G401 (cell line): ENCODE measurements at regions not wholly inside any gene's neighbourhood (a gene's known extent, or its start where the extent isn't known, plus 50 kb on each side); places are given as distances from the start of the nearest gene placed in this dataset.
"Not testable (repeated sequence)": the region's sequence is repeated elsewhere in the genome, so short reads cannot be mapped to it uniquely, and the experiment has no call there.

Source experiments
- DNase-seq: peaks from one replicate; pipeline ENCODE4 v3.0.0-alpha.2; 2015; ENCODE audit warnings: low spot score
- in situ Hi-C: cut with HindIII; loops from 2 replicates; pipeline ENCODE4 v1.10.0; 2016; ENCODE audit warnings: low sequenced_read_pairs, mixed read lengths

DNA sequence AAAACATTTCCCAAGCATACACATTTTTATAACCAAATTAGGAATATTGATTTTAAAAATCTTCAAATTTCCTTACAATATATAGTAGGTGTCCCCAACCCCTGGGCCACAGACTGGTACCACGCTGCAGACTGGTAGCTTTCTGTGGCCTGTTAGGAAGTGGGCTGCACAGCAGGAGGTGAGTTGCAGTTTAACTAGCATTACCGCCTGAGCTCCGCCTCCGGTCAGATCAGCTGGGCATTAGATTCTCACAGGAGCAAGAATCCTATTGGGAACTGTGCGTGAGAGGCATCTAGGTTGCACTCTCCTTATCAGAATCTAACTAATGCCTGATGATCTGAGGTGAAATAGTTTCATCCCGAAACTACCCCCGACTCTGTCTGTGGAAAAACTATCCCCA is 62.1 kb downstream of the ZWINT start:
- DNase-seq = no peak
- in situ Hi-C loops = no loop called here

DNA sequence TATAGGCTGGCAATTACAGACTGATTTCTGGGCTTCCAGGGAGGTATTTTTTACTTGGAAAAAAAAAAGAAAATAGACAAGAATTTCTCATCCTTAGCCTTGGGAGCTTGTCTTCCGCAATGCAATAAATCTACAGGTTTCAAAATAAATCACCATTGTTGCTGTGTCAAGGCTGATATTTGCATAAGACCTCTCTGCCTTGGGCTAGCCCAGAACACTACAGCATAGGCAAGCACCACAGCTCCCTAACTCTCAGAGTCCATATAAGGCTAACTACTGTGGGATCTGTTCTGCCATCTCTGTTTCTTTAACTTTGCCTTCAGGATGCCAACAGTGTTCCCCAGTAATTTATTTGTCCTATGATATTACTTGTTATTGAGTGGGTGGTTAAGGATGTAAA is 64.4 kb downstream of the ZWINT start:
- in situ Hi-C loops = no loop called here
- DNase-seq = no peak

DNA sequence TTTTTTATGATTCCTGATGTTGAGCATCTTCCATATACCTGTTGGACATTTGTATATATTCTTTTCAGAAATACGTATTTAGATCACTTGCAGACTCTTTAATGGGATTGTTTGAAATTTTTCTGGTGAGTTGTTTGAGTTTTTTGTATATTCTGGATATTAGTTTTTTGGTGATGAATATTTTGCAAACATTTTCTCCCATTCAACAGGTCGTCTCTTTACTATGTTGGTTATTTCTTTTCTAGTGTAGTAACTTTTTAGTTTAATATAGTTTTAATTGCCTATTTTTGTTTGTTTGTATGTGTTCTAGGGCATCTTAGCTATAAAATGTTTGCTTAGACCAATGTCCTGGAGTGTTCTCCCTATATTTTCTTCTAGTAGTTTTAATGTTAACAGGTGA is 72.7 kb downstream of the ZWINT start:
- in situ Hi-C loops = no loop called here
- no peak for DNase-seq

DNA sequence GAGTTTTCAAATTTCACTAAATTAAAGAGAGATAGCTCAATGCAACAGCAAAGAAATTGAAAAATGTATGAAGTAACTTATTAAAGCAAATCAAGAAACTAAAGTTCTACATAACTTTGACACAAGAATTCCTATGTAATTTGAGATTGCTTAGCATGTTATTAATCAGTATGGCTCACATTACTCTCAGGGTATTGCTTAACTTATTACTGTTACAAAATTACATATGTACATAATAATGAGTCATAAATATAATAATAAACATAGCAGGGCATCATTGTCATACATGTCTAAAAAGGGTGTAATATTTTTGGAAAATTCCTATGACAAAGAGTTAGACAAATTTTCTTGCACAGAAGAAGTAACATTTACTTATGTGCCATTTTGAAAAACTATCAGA is 75.0 kb downstream of the ZWINT start:
- in situ Hi-C loops = no loop called here
- no peak for DNase-seq

DNA sequence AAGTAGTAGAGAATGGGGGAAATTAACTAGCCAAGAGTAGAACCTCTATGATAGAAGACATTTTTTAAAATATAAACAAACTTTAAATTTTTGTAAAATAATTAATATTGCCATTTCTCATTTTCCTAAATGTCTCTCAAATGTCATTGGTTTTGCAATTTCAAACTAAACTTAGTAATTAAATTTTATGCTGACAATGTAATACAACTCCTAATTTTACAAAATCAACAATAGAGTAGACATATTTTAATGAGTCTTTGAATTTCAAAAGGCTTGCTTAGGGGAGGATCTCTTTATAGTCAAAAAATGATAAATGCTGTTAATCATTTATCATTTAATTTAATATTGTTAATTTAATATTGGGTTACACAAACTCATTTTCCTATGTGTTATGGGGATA is 81.8 kb downstream of the ZWINT start:
- in situ Hi-C loops = no loop called here
- DNase-seq = no peak

DNA sequence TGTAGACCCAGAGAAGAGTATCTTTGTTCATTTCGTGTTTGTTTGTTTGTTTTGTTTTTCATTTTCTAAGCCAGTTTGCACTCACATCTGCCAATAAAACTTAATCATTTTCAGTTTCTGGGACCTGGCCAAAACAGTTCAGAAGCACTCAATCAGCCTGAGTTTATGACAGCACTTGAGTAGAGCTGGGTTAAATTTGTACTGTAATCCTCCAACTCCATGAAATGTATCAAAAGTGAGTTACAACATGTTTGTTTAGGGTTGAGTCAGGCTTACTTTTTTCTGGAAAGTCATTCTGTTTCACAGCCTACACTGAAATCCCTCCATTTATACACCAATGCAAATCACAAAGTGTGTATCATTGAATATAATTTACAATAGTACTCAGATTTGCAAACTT is 91.9 kb downstream of the ZWINT start:
- DNase-seq = no peak
- in situ Hi-C loops = no loop called here

DNA sequence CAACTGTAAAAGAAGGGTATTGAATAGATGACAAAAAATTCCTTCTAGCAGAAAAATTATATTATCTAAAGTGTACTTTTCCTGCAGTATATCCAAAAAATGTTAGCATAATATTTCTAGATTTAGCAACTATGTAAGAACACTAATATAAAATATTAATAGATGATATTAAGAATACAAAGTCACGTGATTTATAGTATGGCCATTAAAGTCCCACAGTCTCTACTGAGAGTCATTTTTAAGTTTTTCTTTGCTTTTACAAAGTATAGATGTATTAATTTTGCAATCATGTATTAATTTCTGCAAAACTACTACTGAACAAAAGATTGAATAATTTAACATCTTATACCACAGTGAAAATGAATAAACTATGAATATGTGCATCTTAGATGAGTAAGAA is 94.9 kb downstream of the ZWINT start:
- no peak for DNase-seq
- in situ Hi-C loops = no loop called here

DNA sequence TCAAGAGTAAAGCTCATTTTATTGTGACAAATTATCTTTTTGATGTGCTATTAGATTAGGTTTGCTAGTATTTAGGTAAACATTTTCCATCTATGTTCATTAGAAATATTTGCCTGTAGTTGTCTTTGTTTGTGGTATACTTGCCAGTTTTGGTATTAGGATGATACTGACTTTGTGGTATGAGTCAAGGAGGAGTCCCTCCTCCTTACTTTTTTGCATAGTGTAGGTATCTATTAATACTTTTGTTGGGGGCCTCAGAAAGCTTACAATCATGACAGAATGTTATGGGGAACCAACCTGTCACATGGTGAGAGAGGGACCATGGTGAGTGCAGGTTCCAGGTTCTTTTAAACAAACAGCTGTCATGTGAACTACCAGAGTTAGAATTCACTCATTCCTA is 102.1 kb downstream of the ZWINT start:
- in situ Hi-C loops = no loop called here
- DNase-seq = no peak

DNA sequence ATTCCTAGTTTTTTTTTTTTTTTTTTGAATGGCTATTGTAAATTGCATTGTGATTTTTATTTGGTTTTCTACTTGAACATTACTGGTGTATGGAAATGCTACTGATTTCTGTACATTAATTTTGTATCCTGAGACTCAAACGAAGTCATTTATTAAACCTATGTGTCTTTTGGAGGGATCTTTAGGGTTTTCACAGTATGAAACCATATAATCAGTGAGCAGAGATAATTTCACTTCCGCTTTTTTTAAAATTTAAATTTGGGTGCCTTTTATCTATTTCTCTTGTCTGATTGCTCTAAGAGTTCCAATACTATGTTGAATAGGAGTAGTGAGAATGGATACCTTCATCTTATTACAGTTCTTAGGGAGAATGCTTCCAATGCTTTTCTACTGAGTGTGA is 102.7 kb downstream of the ZWINT start:
- in situ Hi-C loops = no loop called here
- DNase-seq = no peak

DNA sequence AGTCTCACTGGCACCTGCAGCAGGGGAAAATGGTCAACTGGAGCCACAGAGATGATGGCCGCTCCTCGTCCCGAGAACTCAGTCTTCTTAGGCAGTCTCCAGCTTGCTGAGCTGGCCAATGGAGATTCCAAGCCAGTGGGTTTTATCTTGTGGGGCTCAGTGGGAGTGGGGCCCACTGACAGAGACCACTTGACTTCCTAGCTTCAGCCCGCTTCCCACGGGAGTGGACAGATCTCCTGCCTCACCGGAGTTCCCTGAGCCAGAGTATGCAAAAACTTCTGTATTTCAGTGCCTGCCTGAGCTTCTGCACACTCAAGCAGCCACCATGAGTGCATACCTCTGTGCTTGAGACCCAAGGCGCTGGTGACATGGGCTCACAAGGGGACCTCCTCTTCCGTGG is 105.8 kb downstream of the ZWINT start:
- in situ Hi-C loops = no loop called here
- no peak for DNase-seq

DNA sequence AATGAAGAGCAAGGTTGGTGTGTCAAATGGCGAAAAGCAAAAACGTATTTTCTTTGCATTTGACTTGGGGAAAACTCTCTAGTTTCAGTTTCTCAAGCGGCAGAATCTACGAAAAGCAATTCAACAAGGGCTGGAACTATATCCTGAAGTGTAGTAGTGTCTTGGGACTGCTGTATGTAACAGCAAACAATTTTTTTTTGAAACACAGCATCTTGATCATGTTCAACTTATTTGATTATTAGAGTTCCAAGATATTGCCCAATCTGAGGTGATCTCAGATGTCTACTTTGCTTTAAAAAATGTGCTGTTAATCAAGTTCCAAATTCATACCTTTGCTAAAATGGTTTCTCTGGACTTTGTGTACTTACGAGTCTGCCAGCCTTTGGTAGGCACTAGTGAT is 120.6 kb downstream of the ZWINT start:
- no peak for DNase-seq
- in situ Hi-C loops = no loop called here

DNA sequence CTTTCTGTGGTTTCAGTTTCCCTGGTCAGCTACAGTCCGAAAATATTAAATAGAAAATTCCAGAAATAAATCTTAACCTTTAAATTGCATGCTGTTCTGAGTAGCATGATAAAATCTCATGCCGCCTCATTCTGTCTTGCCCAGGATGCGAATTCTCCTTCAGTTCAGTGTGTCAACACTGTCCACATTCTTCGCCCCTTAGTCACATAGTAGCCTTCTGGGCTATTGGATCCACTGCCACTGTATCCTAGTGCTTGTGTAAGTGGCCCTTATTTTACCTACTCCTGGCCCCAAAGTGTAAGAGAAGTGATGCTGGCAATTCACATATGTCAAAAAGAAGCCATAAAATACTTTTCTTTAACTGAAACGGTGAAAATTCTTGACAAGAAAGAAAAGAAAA is 129.6 kb downstream of the ZWINT start:
- no peak for DNase-seq
- in situ Hi-C loops = no loop called here

DNA sequence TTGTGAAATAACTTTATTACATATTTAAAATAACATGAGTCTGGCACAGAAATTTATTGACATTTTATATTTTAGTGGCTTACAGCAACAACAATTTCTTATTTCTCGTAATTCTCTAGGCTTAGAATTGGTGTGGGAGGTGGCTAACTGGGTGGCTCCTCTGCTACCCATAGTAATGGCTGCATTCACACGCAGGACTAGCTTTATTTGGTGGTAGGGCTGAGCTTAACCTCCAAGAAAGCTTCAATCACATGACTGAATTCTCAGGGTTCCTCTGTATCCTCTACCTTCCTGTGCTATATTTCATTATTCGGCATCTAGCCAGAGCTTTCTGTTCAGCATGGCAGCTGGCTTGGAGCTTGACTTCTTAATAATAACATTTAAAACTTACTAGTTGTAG is 138.8 kb downstream of the ZWINT start:
- in situ Hi-C loops = no loop called here
- DNase-seq = no peak

DNA sequence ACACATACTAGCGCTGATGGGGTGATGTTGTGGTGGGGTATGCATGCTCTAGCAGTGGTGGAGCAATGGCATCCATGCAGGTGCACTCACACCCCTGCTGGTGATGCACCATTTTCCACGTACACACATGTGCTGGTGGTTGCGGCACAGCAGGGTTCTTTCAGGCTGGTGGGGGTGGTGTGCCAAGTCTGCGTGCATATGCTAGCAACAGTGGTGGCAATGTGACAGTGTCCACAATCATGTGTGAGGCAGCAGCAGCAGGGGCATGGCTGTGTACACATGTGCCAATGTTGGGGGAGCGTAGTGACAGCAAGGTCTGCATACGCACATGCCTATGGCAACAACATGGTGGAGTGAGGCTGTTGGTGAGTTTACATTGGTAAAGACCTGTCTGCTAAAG is 148.1 kb downstream of the ZWINT start:
- no peak for DNase-seq
- in situ Hi-C loops = no loop called here

DNA sequence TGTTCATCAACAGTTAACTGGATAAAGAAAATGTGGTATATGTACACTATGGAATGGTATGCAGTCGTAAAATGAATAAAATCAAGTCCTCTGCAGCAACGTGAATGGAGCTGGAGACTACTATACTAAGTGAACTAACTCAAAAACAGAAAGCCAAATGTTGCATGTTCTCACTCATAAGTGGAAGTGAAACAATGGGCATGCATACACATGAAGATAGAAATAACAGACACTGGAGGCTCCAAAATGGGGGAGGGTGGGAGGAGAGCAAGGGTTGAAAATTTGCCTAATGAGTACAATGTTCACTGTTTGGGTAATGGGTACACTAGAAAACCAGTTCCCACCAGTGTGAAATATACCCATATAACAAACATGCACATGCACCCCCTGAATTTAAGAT is 179.5 kb downstream of the ZWINT start:
- DNase-seq = no peak
- in situ Hi-C loops = no loop called here

DNA sequence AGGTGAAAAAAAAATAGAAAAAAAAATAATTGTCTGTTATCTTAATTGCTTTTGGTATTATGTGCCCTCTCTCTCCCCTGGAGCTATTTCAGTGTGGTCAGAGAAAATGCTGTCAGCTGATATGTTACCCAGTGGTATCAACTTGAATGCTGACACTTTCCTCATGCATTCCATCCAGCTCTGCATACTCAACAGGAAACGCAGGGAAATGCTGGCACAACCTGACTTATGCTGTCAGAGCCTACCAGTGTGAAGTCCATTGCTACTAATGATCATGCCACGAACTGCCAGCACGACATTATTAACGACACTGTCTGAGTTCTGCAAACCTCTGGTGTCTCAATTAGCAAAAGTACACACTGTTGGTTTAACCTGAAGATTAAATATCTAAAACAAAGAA is 182.8 kb downstream of the ZWINT start:
- no peak for DNase-seq
- in situ Hi-C loops = no loop called here

DNA sequence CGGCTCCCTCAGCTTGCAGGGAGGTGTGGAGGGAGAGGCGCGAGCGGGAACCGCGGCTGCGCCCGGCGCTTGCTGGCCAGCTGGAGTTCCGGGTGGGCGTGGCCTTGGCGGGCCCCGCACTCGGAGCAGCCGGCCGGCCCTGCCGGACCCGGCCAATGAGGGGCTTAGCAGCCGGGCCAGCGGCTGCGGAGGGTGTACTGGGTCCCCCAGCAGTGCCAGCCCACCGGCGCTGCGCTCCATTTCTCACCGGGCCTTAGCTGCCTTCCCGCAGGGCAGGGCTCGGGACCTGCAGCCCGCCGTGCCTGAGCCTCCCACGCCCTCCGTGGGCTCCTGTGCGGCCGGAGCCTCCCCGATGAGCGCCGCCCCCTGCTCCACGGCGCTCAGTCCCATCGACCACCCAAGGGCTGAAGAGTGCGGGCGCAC is 206.0 kb downstream of the ZWINT start:
- DNase-seq, in situ Hi-C loops: not testable (repeated sequence)

DNA sequence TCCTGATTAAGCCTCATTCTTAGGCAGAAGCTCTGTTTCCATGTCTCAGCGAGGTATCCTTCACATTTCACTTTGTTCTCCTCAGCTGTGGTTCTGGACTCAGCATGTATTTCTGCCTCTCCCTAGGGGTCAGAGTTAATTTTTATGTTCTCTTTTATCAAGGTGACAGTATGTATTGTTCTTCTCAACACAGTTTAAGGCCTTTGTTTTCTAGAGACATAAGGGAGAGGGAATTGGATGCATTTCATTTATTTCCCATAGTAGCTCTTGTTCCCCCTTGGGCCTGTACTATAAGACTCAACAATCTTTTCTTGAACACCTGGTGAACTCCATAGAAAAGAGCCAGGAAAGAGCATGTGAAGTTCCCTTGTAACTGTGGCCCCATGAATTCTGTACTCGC is 214.3 kb downstream of the ZWINT start:
- no peak for DNase-seq
- in situ Hi-C loops = no loop called here

DNA sequence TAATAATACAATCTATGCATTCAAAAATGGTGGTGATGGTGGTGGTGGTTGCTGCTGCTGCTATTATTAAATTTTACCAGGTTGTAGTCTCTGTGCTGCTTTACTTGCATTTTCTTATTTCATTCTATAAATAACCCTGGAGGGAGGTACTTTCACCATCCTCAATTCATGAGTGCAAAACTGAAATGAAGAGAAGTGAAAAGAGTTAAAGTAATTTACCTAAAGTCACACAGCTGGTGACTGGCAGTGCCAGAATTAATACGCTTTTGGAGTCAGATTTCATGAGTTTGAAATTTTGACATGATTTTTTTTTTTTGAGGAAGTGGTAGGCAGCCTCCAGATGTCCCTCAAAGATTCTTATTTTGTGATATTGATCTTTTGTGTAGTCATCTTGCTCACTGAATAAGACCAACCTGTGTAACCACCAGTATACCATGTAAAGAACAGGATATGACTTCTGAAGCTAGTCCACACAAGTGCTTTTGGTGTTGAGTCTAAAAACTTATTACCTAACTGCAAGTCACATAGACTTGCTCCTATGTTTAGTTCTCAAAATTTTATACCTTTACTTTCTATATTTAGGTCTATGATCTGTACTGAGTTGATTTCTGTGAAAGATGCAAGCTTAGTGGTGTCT is 218.8 kb downstream of the ZWINT start:
- no peak for DNase-seq

DNA sequence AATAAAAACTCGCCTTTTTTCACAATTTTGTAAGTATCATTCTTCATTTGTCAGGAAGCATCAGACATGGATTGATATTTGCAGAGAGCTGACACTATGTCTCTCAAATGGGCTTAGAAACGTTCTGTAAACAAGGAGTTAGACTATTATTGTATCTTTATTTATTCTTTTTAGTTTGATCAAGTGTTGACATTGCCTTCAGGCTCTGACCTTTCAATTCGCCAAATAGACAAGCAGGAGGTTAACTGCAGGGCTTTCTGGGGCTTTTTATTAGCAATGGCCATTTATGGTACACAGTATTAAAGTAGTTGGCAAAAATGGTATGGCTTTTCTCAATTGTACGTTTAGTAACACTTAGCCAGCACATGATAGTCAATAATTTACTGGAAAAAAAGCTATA is 221.7 kb downstream of the ZWINT start:
- DNase-seq = no peak
- in situ Hi-C loops = no loop called here

More for the DNA sequence above, 218.8 kb downstream of the ZWINT start:
- in situ Hi-C loops = no loop called here

DNA sequence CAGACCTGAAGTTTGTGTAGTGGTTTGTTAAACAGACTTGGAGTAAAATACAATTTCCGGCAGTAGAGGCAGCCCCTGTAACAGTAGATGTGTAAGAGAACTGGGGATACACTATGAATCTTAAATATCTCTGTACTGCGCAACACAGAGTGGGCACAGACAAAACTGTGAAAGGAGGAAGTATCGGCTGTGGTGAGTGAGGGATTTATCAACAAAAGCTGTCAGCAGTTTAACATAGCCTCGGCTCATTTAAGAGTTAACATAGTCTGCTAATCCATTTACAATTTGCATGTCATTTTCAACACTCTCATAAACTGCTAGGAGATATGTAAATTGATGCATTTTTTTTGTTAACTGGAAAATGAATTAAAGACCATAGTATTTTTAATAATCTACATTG is 225.2 kb downstream of the ZWINT start:
- no peak for DNase-seq
- in situ Hi-C loops = no loop called here

DNA sequence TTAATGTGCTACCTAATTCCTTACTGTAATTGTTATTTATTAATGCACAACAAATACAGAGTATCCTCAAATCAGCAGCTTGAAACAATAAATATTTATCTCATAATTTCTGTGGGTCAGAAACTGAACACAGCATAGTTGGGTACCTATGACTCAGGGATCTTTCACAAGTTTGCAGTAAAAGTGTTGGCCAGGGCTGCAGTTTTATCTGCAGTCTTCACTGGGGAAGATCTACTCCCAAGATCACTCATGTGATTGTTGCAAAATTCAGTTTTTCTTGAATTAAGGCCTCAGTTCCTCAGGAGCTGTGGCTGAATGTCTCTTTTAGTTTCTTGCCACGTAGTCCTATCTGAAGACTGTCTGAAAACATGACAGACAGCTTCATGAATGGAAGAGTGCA is 237.8 kb downstream of the ZWINT start:
- in situ Hi-C loops = no loop called here
- no peak for DNase-seq
